Colonic mucosa (tissue), 4 donors: ENCODE measurements at regions not wholly inside any gene's neighbourhood (a gene's known extent, or its start where the extent isn't known, plus 50 kb on each side); places are given as distances from the start of the nearest gene placed in this dataset.

ENCODE experiments used
- DNase-seq: peaks from one replicate; pipeline ENCODE4 v3.0.0-alpha.2; 2020
- H3K27ac ChIP-seq: fragments of 200-600 bp; one replicate; pipeline ENCODE4 v1.8.0; 2021
- H3K27me3 ChIP-seq: fragments of 200-600 bp; one replicate; pipeline ENCODE4 v1.8.0; 2021
- H3K36me3 ChIP-seq: fragments of 200-600 bp; one replicate; pipeline ENCODE4 v1.8.0; 2021
- H3K4me1 ChIP-seq: fragments of 200-600 bp; one replicate; pipeline ENCODE4 v1.8.0; 2021; ENCODE audit warnings: mild to moderate bottlenecking
- H3K4me3 ChIP-seq: fragments of 200-600 bp; one replicate; pipeline ENCODE4 v1.8.0; 2021
- H3K9ac ChIP-seq, 2 donors: one replicate each; pipeline ENCODE4 v1.7.0; 2013; ENCODE audit warnings: control low read depth in 2 of 2, low read depth in 2 of 2, low read length in 2 of 2
- H3K9me3 ChIP-seq: fragments of 200-600 bp; one replicate; pipeline ENCODE4 v1.8.0; 2021
- CTCF ChIP-seq: fragments of 200-600 bp; IDR thresholded peaks from one replicate; pipeline ENCODE4 v1.8.0; 2022; ENCODE audit warnings: antibody characterized with exemption, mild to moderate bottlenecking
- intact Hi-C: fragments of 100-400 bp; cut with DNase I; formaldehyde crosslinking; loops from one replicate; pipeline ENCODE4 v1.14.1; 2022
- donor health status: healthy.
- donor health status: DM: no; HTN: no; CAD: no.
- donor health status: DM: no; HTN: no; CAD: no.

GRCh38 chr11:76607431-76607830 is 63.1 kb downstream of the LRRC32 start:
- peaks cover 11% of the 10 kb centered on the region for H3K4me1 ChIP-seq
- no peaks in the 10 kb centered on the region for H3K9me3 ChIP-seq
- no peak for TF ChIP-seq CTCF
- no peak overlapping the region for H3K4me3 ChIP-seq
- no peaks in the 10 kb centered on the region for H3K27me3 ChIP-seq
- H3K27ac ChIP-seq = no peak overlapping the region
- DNase-seq = no peak
- intact Hi-C loops = no loop called here
- H3K36me3 ChIP-seq = no peaks in the 10 kb centered on the region
- H3K9ac ChIP-seq = no peak overlapping the region

DNA sequence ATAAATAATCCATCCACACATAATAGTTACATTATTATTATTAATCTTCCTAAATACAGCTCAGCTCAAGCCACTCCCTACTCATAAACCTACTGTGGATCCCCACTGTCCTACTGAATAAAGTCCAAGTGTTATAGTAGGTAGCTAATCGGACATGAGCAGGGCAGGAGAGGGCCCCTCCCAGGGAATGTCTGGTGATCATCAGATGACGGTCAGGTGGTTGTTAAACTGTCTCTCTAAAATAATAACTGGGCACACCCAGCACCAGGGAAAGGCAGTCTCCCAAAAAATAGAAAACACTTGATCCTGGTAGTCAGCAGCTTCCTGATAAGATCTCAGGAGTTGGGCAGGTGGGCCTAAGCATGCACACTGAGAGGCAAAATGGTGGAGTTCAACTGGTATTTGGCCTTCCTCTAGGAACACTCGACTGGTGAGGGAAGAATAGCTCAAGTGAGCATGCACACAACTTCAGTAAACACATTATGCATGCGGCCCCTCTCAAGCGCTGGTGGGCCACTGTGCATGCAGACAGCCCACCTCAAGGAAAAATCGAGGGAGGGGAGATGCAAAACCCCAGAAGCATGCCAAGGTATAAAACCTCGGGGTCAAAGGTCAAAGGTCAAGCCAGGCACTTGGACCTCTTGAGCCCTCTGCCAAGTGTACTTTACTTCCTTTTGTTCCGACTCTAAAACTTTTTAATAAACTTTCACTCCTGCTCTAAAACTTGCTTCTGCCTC is 65.0 kb downstream of the LRRC32 start:
- no peak for TF ChIP-seq CTCF
- intact Hi-C loops = no loop called here
- Histone ChIP-seq H3K9me3 (no peaks in the 10 kb centered on the region), H3K4me1 (peaks cover 11% of the 10 kb centered on the region), H3K9ac (no peak overlapping the region), H3K36me3 (no peaks in the 10 kb centered on the region), H3K27me3 (no peaks in the 10 kb centered on the region), H3K27ac (peak overlapping the region; percentile 54), H3K4me3 (no peak overlapping the region)
- DNase-seq = peak; percentile 33

GRCh38 chr11:76604626-76605241 is 65.8 kb downstream of the LRRC32 start:
- Histone ChIP-seq H3K27me3 (no peaks in the 10 kb centered on the region), H3K9me3 (no peaks in the 10 kb centered on the region), H3K36me3 (no peaks in the 10 kb centered on the region), H3K27ac (peak overlapping the region; percentile 54), H3K4me1 (peaks cover 11% of the 10 kb centered on the region), H3K9ac (no peak overlapping the region), H3K4me3 (no peak overlapping the region)
- DNase-seq = peak; percentile 63
- intact Hi-C loops = no loop called here
- TF ChIP-seq CTCF = no peak

GRCh38 chr11:76604081-76604625 is 66.4 kb downstream of the LRRC32 start:
- TF ChIP-seq CTCF = no peak
- intact Hi-C loops = no loop called here
- peak; percentile 19 for DNase-seq

GRCh38 chr11:76603202-76603601 is 67.3 kb downstream of the LRRC32 start:
- Histone ChIP-seq H3K4me1 (peaks cover 11% of the 10 kb centered on the region), H3K9me3 (no peaks in the 10 kb centered on the region), H3K27ac (peak overlapping the region; percentile 53), H3K27me3 (no peaks in the 10 kb centered on the region), H3K36me3 (no peaks in the 10 kb centered on the region), H3K4me3 (no peak overlapping the region), H3K9ac (no peak overlapping the region)
- no peak for TF ChIP-seq CTCF
- intact Hi-C loops = no loop called here
- DNase-seq = peak; percentile 18

More at GRCh38 chr11:76604081-76604625, 66.4 kb downstream of the LRRC32 start:
- Histone ChIP-seq H3K4me3 (no peak overlapping the region), H3K9ac (no peak overlapping the region), H3K9me3 (no peaks in the 10 kb centered on the region), H3K36me3 (no peaks in the 10 kb centered on the region), H3K4me1 (peaks cover 11% of the 10 kb centered on the region), H3K27ac (peak overlapping the region; percentile 54), H3K27me3 (no peaks in the 10 kb centered on the region)
